GM18868 (cell line): ENCODE measurements at regions not wholly inside any gene's neighbourhood (a gene's known extent, or its start where the extent isn't known, plus 50 kb on each side); places are given as distances from the start of the nearest gene placed in this dataset.

Experiments used
- ATAC-seq: cut with Tn5 transposase; IDR thresholded peaks from one replicate; pipeline ENCODE4 v1.9.1; 2021; ENCODE audit warnings: mild to moderate bottlenecking, moderate library complexity; ENCODE audit not compliant: unreplicated experiment

GRCh38 chr13:43983373-43983772, 103.7 kb downstream of the LACC1 start:
- ATAC-seq = no peak

- no peak for ATAC-seq
These were observed 104.6 kb downstream of the LACC1 start for GRCh38 chr13:43984292-43984691.

- no peak for ATAC-seq
These were observed 105.8 kb downstream of the LACC1 start for GRCh38 chr13:43985422-43986072.

- no peak for ATAC-seq
These were observed 106.8 kb downstream of the LACC1 start for GRCh38 chr13:43986421-43986981.

GRCh38 chr13:43988302-43988701, 108.6 kb downstream of the LACC1 start:
- no peak for ATAC-seq

- ATAC-seq = no peak
These were observed 110.3 kb downstream of the LACC1 start for GRCh38 chr13:43990021-43990420.

GRCh38 chr13:43990829-43991228, 111.1 kb downstream of the LACC1 start:
- no peak for ATAC-seq

- ATAC-seq = no peak
These were observed 112.1 kb downstream of the LACC1 start for GRCh38 chr13:43991773-43992201.

GRCh38 chr13:43992211-43992610, 112.5 kb downstream of the LACC1 start:
- ATAC-seq = no peak

- no peak for ATAC-seq
These were observed 115.5 kb downstream of the LACC1 start for GRCh38 chr13:43994999-43995859.

- ATAC-seq = no peak
These were observed 116.5 kb downstream of the LACC1 start for GRCh38 chr13:43996221-43996620.

GRCh38 chr13:44003481-44003880, 123.8 kb downstream of the LACC1 start:
- no peak for ATAC-seq

GRCh38 chr13:44004878-44005277, 125.2 kb downstream of the LACC1 start:
- ATAC-seq = no peak

- no peak for ATAC-seq
These were observed 127.7 kb downstream of the LACC1 start for GRCh38 chr13:44007451-44007850.

- no peak for ATAC-seq
These were observed 131.3 kb downstream of the LACC1 start for GRCh38 chr13:44011036-44011435.

GRCh38 chr13:44012910-44013757, 133.4 kb downstream of the LACC1 start:
- ATAC-seq = no peak

GRCh38 chr13:44013758-44014291, 134.1 kb downstream of the LACC1 start:
- ATAC-seq = no peak

- ATAC-seq = no peak
These were observed 134.8 kb downstream of the LACC1 start for GRCh38 chr13:44014501-44014900.

GRCh38 chr13:44015118-44015517, 135.4 kb downstream of the LACC1 start:
- no peak for ATAC-seq

- no peak for ATAC-seq
These were observed 136.1 kb downstream of the LACC1 start for GRCh38 chr13:44015811-44016210.
